ENCODE measurements at regions not wholly inside any gene's neighbourhood (a gene's known extent, or its start where the extent isn't known, plus 50 kb on each side); places are given as distances from the start of the nearest gene placed in this dataset.

- ChIA-PET POLR2A (no interaction called here), CTCF (no interaction called here)
- TF ChIP-seq, protein P1, sequence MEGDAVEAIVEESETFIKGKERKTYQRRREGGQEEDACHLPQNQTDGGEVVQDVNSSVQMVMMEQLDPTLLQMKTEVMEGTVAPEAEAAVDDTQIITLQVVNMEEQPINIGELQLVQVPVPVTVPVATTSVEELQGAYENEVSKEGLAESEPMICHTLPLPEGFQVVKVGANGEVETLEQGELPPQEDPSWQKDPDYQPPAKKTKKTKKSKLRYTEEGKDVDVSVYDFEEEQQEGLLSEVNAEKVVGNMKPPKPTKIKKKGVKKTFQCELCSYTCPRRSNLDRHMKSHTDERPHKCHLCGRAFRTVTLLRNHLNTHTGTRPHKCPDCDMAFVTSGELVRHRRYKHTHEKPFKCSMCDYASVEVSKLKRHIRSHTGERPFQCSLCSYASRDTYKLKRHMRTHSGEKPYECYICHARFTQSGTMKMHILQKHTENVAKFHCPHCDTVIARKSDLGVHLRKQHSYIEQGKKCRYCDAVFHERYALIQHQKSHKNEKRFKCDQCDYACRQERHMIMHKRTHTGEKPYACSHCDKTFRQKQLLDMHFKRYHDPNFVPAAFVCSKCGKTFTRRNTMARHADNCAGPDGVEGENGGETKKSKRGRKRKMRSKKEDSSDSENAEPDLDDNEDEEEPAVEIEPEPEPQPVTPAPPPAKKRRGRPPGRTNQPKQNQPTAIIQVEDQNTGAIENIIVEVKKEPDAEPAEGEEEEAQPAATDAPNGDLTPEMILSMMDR (IDR thresholded peaks at IDR 0.05; ENCODE audit: insufficient read depth, low read length, missing control alignments) = no peak
- DNase-seq (ENCODE audit: low read depth, low spot score) = no peak
- H3K4me3 ChIP-seq (ENCODE audit: low read depth, low read length) = no peak overlapping the region
Measured at GRCh38 chr4:30614771-30615170, 105.4 kb upstream of the PCDH7 start.

DNA sequence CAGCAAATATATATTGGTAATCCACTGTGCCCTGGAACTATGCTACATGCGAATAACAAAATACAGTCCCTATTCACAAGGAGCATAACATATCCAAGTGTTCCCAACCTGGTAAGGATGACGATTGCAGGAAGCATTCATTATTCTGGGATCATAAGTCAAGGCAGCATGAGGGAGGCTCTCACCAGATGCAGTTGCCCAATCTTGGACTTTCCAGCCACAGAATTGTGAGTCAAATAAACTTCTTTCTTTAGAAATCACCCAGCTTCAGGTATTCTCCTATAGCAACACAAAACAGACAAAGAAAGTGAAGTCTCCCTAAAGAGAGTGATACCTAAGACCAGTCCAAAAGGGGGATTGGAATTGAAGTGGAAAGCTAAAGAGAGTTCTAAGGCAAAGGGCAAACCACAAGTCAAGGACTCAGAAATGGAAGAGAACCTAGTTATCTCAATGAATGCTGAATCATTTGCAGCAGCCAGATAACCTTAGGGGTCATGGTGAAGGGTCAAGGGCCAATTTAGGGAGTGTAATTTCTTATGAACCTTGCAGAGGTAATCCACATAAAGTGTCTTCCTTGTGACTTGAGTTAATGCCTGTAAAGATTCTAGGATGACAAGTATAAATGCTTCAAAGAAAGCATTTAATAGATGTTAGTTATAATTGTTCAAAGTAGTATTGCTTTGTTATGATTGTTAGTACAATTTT is 103.1 kb upstream of the PCDH7 start:
- POLR2A ChIA-PET = interaction anchor here (0.6 kb wide), 1 partner anchor 1034 kb away, joined by 5 read pairs; no protein-coding TSS in a partner anchor
- TF ChIP-seq, protein P1 (IDR thresholded peaks at IDR 0.05; ENCODE audit: insufficient read depth, low read length, missing control alignments) = no peak
- CTCF ChIA-PET = no interaction called here

DNA sequence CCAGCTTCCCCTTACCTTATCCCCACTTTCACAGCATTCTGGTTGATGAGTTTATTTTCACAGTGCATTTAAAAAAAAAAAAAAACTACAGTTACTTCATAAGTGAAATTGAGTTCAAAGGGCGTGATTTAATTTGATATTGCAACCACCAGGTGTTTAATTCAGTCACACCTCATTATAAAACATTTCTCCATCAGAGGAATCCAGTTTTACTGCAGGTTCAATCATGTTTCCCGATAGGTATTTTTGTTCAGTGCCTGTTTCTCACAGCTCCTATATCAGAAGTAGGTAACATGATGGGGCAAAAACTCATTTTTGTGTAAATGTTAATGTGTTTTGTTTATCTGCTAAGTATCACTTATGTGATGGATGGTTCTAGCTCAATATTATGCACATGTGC is 102.3 kb upstream of the PCDH7 start:
- ChIA-PET CTCF (no interaction called here), POLR2A (no interaction called here)
- no peak for DNase-seq (ENCODE audit: low read depth, low spot score)
- no peak overlapping the region for H3K4me3 ChIP-seq (ENCODE audit: low read depth, low read length)
- TF ChIP-seq, protein P1 (IDR thresholded peaks at IDR 0.05; ENCODE audit: insufficient read depth, low read length, missing control alignments) = no peak

More for the DNA sequence above, 103.1 kb upstream of the PCDH7 start:
- no peak for DNase-seq (ENCODE audit: low read depth, low spot score)
- no peak overlapping the region for H3K4me3 ChIP-seq (ENCODE audit: low read depth, low read length)

- DNase-seq (ENCODE audit: low read depth, low spot score) = no peak
- CTCF ChIA-PET = no interaction called here
- H3K4me3 ChIP-seq (ENCODE audit: low read depth, low read length) = no peak overlapping the region
- TF ChIP-seq, protein P1 (IDR thresholded peaks at IDR 0.05; ENCODE audit: insufficient read depth, low read length, missing control alignments) = no peak
- POLR2A ChIA-PET = no interaction called here
Measured at GRCh38 chr4:30619679-30620078, 100.5 kb upstream of the PCDH7 start.

- TF ChIP-seq, protein P1 (IDR thresholded peaks at IDR 0.05; ENCODE audit: insufficient read depth, low read length, missing control alignments) = no peak
- CTCF ChIA-PET = no interaction called here
- DNase-seq (ENCODE audit: low read depth, low spot score) = no peak
- no peak overlapping the region for H3K4me3 ChIP-seq (ENCODE audit: low read depth, low read length)
- POLR2A ChIA-PET = no interaction called here
Measured at GRCh38 chr4:30620711-30621110, 99.5 kb upstream of the PCDH7 start.

DNA sequence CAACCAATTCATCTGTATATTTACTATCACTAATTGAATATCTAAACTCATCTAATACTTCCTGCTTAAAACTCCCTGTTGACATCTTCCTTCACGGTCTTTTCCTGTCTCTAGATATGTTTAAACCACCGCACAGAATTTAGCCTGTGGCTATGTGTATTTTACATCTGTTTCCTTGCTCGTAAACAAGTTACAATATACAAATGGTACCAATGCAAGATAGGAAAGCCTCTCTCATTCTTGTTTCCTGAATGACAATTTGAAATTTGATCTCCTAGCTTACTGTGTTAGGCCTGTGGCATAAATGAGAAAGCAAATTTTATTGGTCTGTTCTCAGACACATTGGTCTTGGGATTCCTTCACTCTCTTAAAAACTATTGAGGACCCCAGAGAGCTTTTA is 89.7 kb upstream of the PCDH7 start:
- ChIA-PET POLR2A (no interaction called here), CTCF (no interaction called here)
- no peak overlapping the region for H3K4me3 ChIP-seq (ENCODE audit: low read depth, low read length)
- TF ChIP-seq, protein P1 (IDR thresholded peaks at IDR 0.05; ENCODE audit: insufficient read depth, low read length, missing control alignments) = no peak
- DNase-seq (ENCODE audit: low read depth, low spot score) = no peak
